Breast epithelium (tissue), 3 donors: ENCODE measurements at regions not wholly inside any gene's neighbourhood (a gene's known extent, or its start where the extent isn't known, plus 50 kb on each side); places are given as distances from the start of the nearest gene placed in this dataset.

Experiments used
- POLR2A ChIP-seq: fragments of 450-650 bp; IDR thresholded peaks from one replicate; pipeline ENCODE4 v1.6.1; 2016; ENCODE audit warnings: antibody characterized with exemption, mild to moderate bottlenecking, moderate library complexity
- POLR2AphosphoS5 ChIP-seq, 3 donors: sonication (generic); formaldehyde crosslinking; IDR thresholded peaks; one replicate each; pipeline ENCODE4 v1.6.1; 2017; ENCODE audit warnings: antibody characterized with exemption in 3 of 3

- TF ChIP-seq POLR2A, result no peak
- TF ChIP-seq POLR2AphosphoS5 (IDR thresholded peaks at IDR 0.05), result no peak
Measured at GRCh38 chr13:64925727-64926126, 2304.4 kb downstream of the PCDH9 start.
